GM12873 (cell line): ENCODE measurements at regions not wholly inside any gene's neighbourhood (a gene's known extent, or its start where the extent isn't known, plus 50 kb on each side); places are given as distances from the start of the nearest gene placed in this dataset.

ENCODE experiments used
- TF ChIP-seq, protein P1 (sequence below): IDR thresholded peaks from 2 replicates; pipeline ENCODE4 v1.5.1; 2012; ENCODE audit warnings: low read depth, mild to moderate bottlenecking, moderate library complexity, low read length, control low read depth; ENCODE audit not compliant: insufficient read depth; ENCODE audit errors: missing control alignments

GRCh38 chr5:79851391-79851863 lies 139.6 kb downstream of the MTX3 start:
- TF ChIP-seq, protein P1, sequence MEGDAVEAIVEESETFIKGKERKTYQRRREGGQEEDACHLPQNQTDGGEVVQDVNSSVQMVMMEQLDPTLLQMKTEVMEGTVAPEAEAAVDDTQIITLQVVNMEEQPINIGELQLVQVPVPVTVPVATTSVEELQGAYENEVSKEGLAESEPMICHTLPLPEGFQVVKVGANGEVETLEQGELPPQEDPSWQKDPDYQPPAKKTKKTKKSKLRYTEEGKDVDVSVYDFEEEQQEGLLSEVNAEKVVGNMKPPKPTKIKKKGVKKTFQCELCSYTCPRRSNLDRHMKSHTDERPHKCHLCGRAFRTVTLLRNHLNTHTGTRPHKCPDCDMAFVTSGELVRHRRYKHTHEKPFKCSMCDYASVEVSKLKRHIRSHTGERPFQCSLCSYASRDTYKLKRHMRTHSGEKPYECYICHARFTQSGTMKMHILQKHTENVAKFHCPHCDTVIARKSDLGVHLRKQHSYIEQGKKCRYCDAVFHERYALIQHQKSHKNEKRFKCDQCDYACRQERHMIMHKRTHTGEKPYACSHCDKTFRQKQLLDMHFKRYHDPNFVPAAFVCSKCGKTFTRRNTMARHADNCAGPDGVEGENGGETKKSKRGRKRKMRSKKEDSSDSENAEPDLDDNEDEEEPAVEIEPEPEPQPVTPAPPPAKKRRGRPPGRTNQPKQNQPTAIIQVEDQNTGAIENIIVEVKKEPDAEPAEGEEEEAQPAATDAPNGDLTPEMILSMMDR, result no peak

- TF ChIP-seq, protein P1, result no peak
Observed at GRCh38 chr5:79850941-79851340, 140.1 kb downstream of the MTX3 start.

DNA sequence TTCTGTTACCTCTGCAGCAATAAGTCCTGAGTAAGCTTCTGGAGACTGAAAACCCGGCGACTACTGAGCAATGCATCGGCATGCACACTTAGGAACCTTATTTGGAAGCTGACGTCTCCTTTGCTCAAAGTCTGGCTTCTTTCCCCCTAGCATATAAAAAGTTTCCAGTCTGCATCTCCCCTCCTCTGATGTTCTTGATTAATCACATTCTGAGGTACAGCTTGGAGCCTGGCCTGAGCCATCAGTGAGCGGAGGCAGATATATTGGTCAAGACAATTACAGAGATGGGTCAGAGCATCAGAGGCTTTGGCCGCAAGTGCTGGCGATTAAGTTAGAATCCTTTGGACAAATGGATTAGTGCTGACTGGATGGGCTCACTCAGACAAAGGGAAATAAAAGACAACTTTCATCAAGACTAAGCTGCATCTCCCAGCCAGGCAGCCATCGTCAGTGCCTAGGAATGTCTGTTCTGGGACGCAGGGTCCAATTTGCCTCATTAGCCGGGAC lies 140.7 kb downstream of the MTX3 start:
- TF ChIP-seq, protein P1, result no peak

DNA sequence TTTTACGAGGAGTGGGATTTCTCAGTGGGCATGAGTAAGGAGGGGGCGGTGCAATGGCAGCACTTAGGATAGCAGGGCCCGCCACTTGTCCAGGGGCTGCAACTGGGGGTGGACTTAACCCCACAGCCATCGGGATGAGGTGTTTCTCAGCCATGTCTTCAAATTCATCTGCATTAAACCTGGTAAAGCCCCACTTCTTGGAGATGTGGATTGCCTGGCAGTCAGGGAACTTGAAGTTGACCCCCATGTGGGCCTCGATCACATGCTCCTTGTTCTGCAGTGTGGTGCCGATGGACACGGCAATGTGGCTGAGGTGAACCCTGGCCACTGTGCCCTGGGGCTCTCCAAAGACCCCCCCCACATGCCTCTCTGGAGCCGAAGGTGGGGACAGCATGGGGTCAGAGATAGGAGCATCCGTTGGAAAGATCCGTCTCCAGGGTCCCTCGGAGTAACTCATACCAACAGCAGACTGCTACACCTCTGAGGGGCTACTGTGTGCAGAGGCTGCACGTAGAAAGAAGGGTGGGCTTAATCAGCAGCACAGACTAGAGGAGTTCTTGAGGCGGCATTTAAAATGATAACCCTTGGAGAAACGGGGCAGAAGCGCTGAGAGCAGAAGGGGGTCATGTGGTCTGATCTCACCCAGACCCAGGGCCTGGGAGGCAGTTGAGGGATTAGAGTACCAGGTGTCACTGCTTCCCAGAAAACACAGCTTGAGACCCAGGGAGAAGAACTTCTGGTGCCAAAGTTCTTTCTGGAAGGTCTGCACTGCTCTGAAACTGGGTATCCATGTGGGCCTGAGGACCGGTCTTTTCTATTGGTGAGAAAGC lies 141.4 kb downstream of the MTX3 start:
- TF ChIP-seq, protein P1, result no peak
